ENCODE measurements at regions not wholly inside any gene's neighbourhood (a gene's known extent, or its start where the extent isn't known, plus 50 kb on each side); places are given as distances from the start of the nearest gene placed in this dataset.

GRCh38 chr4:144580430-144580829, 65.5 kb upstream of the HHIP start:
- ATAC-seq: no peak

GRCh38 chr4:144582105-144582850, 63.7 kb upstream of the HHIP start:
- no peak for ATAC-seq

GRCh38 chr4:144582975-144583374, 63.0 kb upstream of the HHIP start:
- no peak for ATAC-seq

- no peak for ATAC-seq
Observed at GRCh38 chr4:144583658-144584057, 62.3 kb upstream of the HHIP start.

- no peak for ATAC-seq
Observed at GRCh38 chr4:144584428-144584827, 61.5 kb upstream of the HHIP start.

- no peak for ATAC-seq
Observed at GRCh38 chr4:144589512-144589911, 56.4 kb upstream of the HHIP start.

- no peak for ATAC-seq
Observed at GRCh38 chr4:144590020-144590419, 55.9 kb upstream of the HHIP start.

- no peak for ATAC-seq
Observed at GRCh38 chr4:144591401-144591800, 54.6 kb upstream of the HHIP start.

- no peak for ATAC-seq
Observed at GRCh38 chr4:144592264-144592663, 53.7 kb upstream of the HHIP start.

- ATAC-seq: no peak
Observed at GRCh38 chr4:144594471-144594986, 51.4 kb upstream of the HHIP start.

GRCh38 chr4:144595681-144596080, 50.3 kb upstream of the HHIP start:
- no peak for ATAC-seq

All from activated CD4-positive, CD25-positive, alpha-beta regulatory T cell treated with anti-CD3 and anti-CD28 coated beads, Interleukin-2, amount 50 U/mL, for 24 hours (primary cell).